AG04449 (cell line): ENCODE measurements at regions not wholly inside any gene's neighbourhood (a gene's known extent, or its start where the extent isn't known, plus 50 kb on each side); places are given as distances from the start of the nearest gene placed in this dataset.
A peak's percentile ranks its signal among the peaks of the same experiment; 100 is the strongest.

Experiments used
- CTCF ChIA-PET: fragments of 350-600 bp; formaldehyde crosslinking; extraction: SDS; loops from one replicate; lab custom pipeline; 2021; ENCODE audit warnings: antibody characterized with exemption; lab: Yijun Ruan, JAX
- POLR2A ChIA-PET: fragments of 400-600, 350-600 bp; formaldehyde crosslinking; extraction: SDS; loops from one replicate; lab custom pipeline; 2020; ENCODE audit warnings: antibody characterized with exemption, inconsistent platforms; lab: Yijun Ruan, JAX
- DNase-seq: peaks from one replicate; pipeline ENCODE4 v3.0.0-alpha.2; 2010; ENCODE audit warnings: low read depth, low spot score
- H3K4me3 ChIP-seq: 2 replicates; pipeline ENCODE4 v1.5.1; 2011; ENCODE audit warnings: low read depth, mild to moderate bottlenecking, control low read depth, low read length
- CTCF ChIP-seq: IDR thresholded peaks from one replicate; pipeline ENCODE4 v1.5.1; 2011; ENCODE audit warnings: mild to moderate bottlenecking, moderate library complexity, low read length, control low read depth, inconsistent platforms; ENCODE audit not compliant: insufficient read depth; ENCODE audit errors: missing control alignments

GRCh38 chr19:29085630-29086029, 127.3 kb downstream of the UQCRFS1 start:
- ChIA-PET CTCF (no interaction called here), POLR2A (no interaction called here)
- no peak for TF ChIP-seq CTCF
- no peak for DNase-seq
- no peak overlapping the region for H3K4me3 ChIP-seq

GRCh38 chr19:29085206-29085605, 127.7 kb downstream of the UQCRFS1 start:
- CTCF ChIA-PET = no interaction called here
- POLR2A ChIA-PET = no interaction called here
- no peak for DNase-seq
- no peak overlapping the region for H3K4me3 ChIP-seq
- no peak for TF ChIP-seq CTCF

- CTCF ChIA-PET = no interaction called here
- peak; percentile 16 for TF ChIP-seq CTCF
- POLR2A ChIA-PET = no interaction called here
- H3K4me3 ChIP-seq = no peak overlapping the region
- no peak for DNase-seq
Measured at GRCh38 chr19:29084266-29084665, 128.7 kb downstream of the UQCRFS1 start.

GRCh38 chr19:29083863-29084262, 129.1 kb downstream of the UQCRFS1 start:
- CTCF ChIA-PET = no interaction called here

GRCh38 chr19:29079356-29080032, 133.5 kb downstream of the UQCRFS1 start:
- ChIA-PET CTCF (no interaction called here), POLR2A (no interaction called here)
- no peak overlapping the region for H3K4me3 ChIP-seq
- no peak for DNase-seq
- no peak for TF ChIP-seq CTCF

More at GRCh38 chr19:29083863-29084262, 129.1 kb downstream of the UQCRFS1 start:
- DNase-seq = no peak
- TF ChIP-seq CTCF = no peak
- H3K4me3 ChIP-seq = no peak overlapping the region
- POLR2A ChIA-PET = no interaction called here

- no peak for DNase-seq
- H3K4me3 ChIP-seq = no peak overlapping the region
- no peak for TF ChIP-seq CTCF
- ChIA-PET CTCF (interaction anchor here (1.4 to 1.5 kb wide), 2 partner anchors 96 to 340 kb away, joined by 3 to 6 read pairs; no protein-coding TSS in a partner anchor), POLR2A (no interaction called here)
Measured at GRCh38 chr19:29076963-29077362, 136.0 kb downstream of the UQCRFS1 start.
